SK-N-SH treated with all-trans-retinoic acid at 6 μM for 48 hours (cell line): ENCODE measurements at regions not wholly inside any gene's neighbourhood (a gene's known extent, or its start where the extent isn't known, plus 50 kb on each side); places are given as distances from the start of the nearest gene placed in this dataset.

Experiments used
- ATAC-seq: fragments of 200-7000 bp; cut with Tn5 transposase; 3 replicates; pipeline ENCODE4 v1.9.1; 2020; ENCODE audit warnings: mild to moderate bottlenecking, moderate library complexity
- ARNTL ChIP-seq: fragments of 450-650 bp; formaldehyde crosslinking; IDR thresholded peaks from 2 replicates; pipeline ENCODE4 v1.5.0; 2020; ENCODE audit warnings: low read depth, mild to moderate bottlenecking, moderate library complexity, borderline replicate concordance
- BACH2 ChIP-seq: fragments of 250-450 bp; sonication (Bioruptor Pico); IDR thresholded peaks from 2 replicates; pipeline ENCODE4 v1.9.0; 2021; ENCODE audit warnings: mild to moderate bottlenecking, borderline replicate concordance
- CSDC2 ChIP-seq: fragments of 250-450 bp; sonication (Bioruptor Pico); IDR thresholded peaks from 2 replicates; pipeline ENCODE4 v1.5.0; 2020; ENCODE audit warnings: mild to moderate bottlenecking, moderate library complexity
- ISL1 ChIP-seq: fragments of 250-450 bp; sonication (Bioruptor Pico); IDR thresholded peaks from 2 replicates; pipeline ENCODE4 v2.1.2; 2022; ENCODE audit warnings: mild to moderate bottlenecking, moderate library complexity
- OSR1 ChIP-seq: fragments of 250-450 bp; sonication (Bioruptor Pico); IDR thresholded peaks from 2 replicates; pipeline ENCODE4 v1.8.0; 2022; ENCODE audit warnings: moderate library complexity, mild to moderate bottlenecking, inconsistent platforms
- PPARA ChIP-seq: fragments of 250-450 bp; sonication (Bioruptor Pico); IDR thresholded peaks from 2 replicates; pipeline ENCODE4 v1.5.0; 2020; ENCODE audit warnings: mild to moderate bottlenecking, borderline replicate concordance
- RARB ChIP-seq: fragments of 250-450 bp; sonication (Bioruptor Pico); IDR thresholded peaks from 2 replicates; pipeline ENCODE4 v1.8.0; 2021; ENCODE audit warnings: mild to moderate bottlenecking, moderate library complexity
- TCF4 ChIP-seq: fragments of 250-450 bp; sonication (Bioruptor Pico); IDR thresholded peaks from 2 replicates; pipeline ENCODE4 v1.8.0; 2021; ENCODE audit warnings: mild to moderate bottlenecking, moderate library complexity, borderline replicate concordance
- TOX ChIP-seq: fragments of 250-450 bp; sonication (Bioruptor Pico); IDR thresholded peaks from 2 replicates; pipeline ENCODE4 v1.8.0; 2021; ENCODE audit warnings: mild to moderate bottlenecking, moderate library complexity, borderline replicate concordance
- ZC3H10 ChIP-seq: fragments of 250-450 bp; sonication (Bioruptor Pico); IDR thresholded peaks from 2 replicates; pipeline ENCODE4 v1.5.1; 2021; ENCODE audit warnings: mild to moderate bottlenecking, moderate library complexity
- ZFP3 ChIP-seq: fragments of 250-450 bp; sonication (Bioruptor Pico); IDR thresholded peaks from 2 replicates; pipeline ENCODE4 v1.5.0; 2020; ENCODE audit warnings: mild to moderate bottlenecking, moderate library complexity
- ZFP30 ChIP-seq: fragments of 450-650 bp; formaldehyde crosslinking; IDR thresholded peaks from 2 replicates; pipeline ENCODE4 v1.5.0; 2022; ENCODE audit warnings: mild to moderate bottlenecking, moderate library complexity
- ZNF565 ChIP-seq: fragments of 450-650 bp; formaldehyde crosslinking; conservative IDR thresholded peaks from 2 replicates; pipeline ENCODE4 v1.5.0; 2020; ENCODE audit warnings: low read depth, mild to moderate bottlenecking, moderate library complexity
- ZNF70 ChIP-seq: fragments of 450-650 bp; formaldehyde crosslinking; IDR thresholded peaks from 2 replicates; pipeline ENCODE4 v1.5.0; 2020; ENCODE audit warnings: mild to moderate bottlenecking, moderate library complexity
- ZNF8 ChIP-seq: fragments of 450-650 bp; formaldehyde crosslinking; IDR thresholded peaks from 2 replicates; pipeline ENCODE4 v1.5.0; 2020; ENCODE audit warnings: mild to moderate bottlenecking, moderate library complexity
- TF ChIP-seq, protein P1 (sequence below): fragments of 250-450 bp; sonication (Bioruptor Pico); IDR thresholded peaks from 2 replicates; pipeline ENCODE4 v1.8.0; 2020; ENCODE audit warnings: mild to moderate bottlenecking, moderate library complexity, borderline replicate concordance
- TF ChIP-seq, protein P2 (sequence below): fragments of 250-450 bp; sonication (Bioruptor Pico); IDR thresholded peaks from 2 replicates; pipeline ENCODE4 v1.8.0; 2021; ENCODE audit warnings: low read depth, mild to moderate bottlenecking, moderate library complexity, borderline replicate concordance
- TF ChIP-seq, protein P3 (sequence below): fragments of 250-450 bp; sonication (Bioruptor Pico); IDR thresholded peaks from 2 replicates; pipeline ENCODE4 v1.5.1; 2021; ENCODE audit warnings: mild to moderate bottlenecking, moderate library complexity
- TF ChIP-seq, protein P4 (sequence below): fragments of 250-450 bp; sonication (Bioruptor Pico); IDR thresholded peaks from 2 replicates; pipeline ENCODE4 v1.5.1; 2020; ENCODE audit warnings: low read depth, mild to moderate bottlenecking, moderate library complexity

DNA sequence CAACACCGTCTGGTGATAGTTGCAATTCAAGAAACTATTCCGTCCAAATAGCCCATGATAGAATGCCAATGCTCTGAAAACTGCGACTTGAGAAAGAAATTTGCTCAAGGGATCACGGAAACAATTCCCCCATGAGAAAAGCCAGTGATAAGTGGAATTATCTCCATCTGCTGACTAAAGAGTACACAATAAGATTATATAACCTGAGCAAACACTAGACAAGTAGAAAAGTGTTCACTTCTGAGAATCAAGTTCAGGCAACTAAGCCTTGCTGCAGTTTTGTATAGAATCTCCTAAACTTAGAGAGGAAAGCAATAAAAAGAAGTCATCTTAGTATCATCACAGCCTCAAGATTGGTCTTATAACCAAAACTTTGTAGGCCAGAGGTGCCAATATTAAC, 336.3 kb upstream of the NRXN1 start:
- ATAC-seq: no peak

DNA sequence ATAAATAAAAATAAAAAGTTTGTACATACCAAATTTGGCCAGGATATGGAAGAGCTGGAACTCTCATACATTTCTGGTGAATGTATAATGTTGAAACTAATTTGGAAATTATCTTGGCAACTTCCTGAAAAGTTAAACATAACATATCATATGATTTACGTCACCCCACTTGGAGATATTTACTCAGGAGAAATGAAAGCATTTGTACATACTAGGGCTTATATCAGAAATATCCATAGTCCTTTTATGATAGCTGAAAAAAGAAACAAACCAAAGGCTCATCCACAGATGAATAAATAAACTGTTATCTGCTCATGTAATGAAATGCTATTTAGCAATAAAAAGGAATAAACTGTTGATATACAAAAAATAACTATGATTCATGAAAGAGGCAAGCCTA, 318.2 kb upstream of the NRXN1 start:
- ATAC-seq: no peak
- TF ChIP-seq PPARA (CRISPR knock-in tag) (no peak), ZFP3 (CRISPR knock-in tag) (no peak), ISL1 (CRISPR knock-in tag) (no peak), RARB (CRISPR knock-in tag) (no peak), CSDC2 (CRISPR knock-in tag) (no peak), ZFP30 (CRISPR knock-in tag) (no peak), OSR1 (CRISPR knock-in tag) (no peak), TCF4 (no peak)
- TF ChIP-seq, protein P1, sequence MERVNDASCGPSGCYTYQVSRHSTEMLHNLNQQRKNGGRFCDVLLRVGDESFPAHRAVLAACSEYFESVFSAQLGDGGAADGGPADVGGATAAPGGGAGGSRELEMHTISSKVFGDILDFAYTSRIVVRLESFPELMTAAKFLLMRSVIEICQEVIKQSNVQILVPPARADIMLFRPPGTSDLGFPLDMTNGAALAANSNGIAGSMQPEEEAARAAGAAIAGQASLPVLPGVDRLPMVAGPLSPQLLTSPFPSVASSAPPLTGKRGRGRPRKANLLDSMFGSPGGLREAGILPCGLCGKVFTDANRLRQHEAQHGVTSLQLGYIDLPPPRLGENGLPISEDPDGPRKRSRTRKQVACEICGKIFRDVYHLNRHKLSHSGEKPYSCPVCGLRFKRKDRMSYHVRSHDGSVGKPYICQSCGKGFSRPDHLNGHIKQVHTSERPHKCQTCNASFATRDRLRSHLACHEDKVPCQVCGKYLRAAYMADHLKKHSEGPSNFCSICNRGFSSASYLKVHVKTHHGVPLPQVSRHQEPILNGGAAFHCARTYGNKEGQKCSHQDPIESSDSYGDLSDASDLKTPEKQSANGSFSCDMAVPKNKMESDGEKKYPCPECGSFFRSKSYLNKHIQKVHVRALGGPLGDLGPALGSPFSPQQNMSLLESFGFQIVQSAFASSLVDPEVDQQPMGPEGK (CRISPR knock-in tag): no peak
- TF ChIP-seq, protein P2, sequence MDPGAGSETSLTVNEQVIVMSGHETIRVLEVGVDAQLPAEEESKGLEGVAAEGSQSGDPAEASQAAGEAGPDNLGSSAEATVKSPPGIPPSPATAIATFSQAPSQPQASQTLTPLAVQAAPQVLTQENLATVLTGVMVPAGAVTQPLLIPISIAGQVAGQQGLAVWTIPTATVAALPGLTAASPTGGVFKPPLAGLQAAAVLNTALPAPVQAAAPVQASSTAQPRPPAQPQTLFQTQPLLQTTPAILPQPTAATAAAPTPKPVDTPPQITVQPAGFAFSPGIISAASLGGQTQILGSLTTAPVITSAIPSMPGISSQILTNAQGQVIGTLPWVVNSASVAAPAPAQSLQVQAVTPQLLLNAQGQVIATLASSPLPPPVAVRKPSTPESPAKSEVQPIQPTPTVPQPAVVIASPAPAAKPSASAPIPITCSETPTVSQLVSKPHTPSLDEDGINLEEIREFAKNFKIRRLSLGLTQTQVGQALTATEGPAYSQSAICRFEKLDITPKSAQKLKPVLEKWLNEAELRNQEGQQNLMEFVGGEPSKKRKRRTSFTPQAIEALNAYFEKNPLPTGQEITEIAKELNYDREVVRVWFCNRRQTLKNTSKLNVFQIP (CRISPR knock-in tag): no peak

More for the DNA sequence above, 336.3 kb upstream of the NRXN1 start:
- TF ChIP-seq, protein P3, sequence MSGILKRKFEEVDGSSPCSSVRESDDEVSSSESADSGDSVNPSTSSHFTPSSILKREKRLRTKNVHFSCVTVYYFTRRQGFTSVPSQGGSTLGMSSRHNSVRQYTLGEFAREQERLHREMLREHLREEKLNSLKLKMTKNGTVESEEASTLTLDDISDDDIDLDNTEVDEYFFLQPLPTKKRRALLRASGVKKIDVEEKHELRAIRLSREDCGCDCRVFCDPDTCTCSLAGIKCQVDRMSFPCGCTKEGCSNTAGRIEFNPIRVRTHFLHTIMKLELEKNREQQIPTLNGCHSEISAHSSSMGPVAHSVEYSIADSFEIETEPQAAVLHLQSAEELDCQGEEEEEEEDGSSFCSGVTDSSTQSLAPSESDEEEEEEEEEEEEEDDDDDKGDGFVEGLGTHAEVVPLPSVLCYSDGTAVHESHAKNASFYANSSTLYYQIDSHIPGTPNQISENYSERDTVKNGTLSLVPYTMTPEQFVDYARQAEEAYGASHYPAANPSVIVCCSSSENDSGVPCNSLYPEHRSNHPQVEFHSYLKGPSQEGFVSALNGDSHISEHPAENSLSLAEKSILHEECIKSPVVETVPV: no peak
- TF ChIP-seq ZFP3 (CRISPR knock-in tag) (no peak), ZC3H10 (no peak), ZNF565 (no peak), PPARA (CRISPR knock-in tag) (no peak), OSR1 (CRISPR knock-in tag) (no peak), RARB (CRISPR knock-in tag) (no peak), CSDC2 (CRISPR knock-in tag) (no peak), BACH2 (no peak), ZNF8 (CRISPR knock-in tag) (no peak), ZNF70 (CRISPR knock-in tag) (no peak), TCF4 (no peak), ZFP30 (CRISPR knock-in tag) (no peak), ARNTL (no peak), TOX (CRISPR knock-in tag) (no peak)
- TF ChIP-seq, protein P4, sequence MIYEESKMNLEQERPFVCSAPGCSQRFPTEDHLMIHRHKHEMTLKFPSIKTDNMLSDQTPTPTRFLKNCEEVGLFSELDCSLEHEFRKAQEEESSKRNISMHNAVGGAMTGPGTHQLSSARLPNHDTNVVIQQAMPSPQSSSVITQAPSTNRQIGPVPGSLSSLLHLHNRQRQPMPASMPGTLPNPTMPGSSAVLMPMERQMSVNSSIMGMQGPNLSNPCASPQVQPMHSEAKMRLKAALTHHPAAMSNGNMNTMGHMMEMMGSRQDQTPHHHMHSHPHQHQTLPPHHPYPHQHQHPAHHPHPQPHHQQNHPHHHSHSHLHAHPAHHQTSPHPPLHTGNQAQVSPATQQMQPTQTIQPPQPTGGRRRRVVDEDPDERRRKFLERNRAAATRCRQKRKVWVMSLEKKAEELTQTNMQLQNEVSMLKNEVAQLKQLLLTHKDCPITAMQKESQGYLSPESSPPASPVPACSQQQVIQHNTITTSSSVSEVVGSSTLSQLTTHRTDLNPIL (CRISPR knock-in tag): no peak
- TF ChIP-seq, protein P1 (CRISPR knock-in tag): no peak
- TF ChIP-seq, protein P2 (CRISPR knock-in tag): no peak
- TF ChIP-seq, all 23 proteins: peak for 0

DNA sequence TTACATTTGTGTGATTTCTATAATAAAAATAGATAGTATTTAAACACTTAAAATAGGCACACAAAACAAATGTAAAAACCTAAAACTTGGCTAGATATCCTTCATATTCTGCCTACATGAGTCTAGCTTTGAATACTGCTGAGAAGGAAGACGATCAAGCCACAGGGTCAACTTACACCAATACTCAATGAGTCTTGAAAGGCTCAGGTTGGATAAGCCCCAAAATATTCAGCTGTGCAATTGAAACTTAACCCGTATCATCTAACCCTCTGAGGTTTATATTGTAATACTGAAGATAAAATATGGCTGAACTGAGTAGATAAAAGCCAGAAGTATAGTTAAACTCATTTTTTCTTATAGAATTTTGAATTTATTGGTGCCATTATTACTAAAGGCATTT, 313.0 kb upstream of the NRXN1 start:
- no peak for TF ChIP-seq ISL1 (CRISPR knock-in tag)
- no peak for ATAC-seq
